NT2/D1 (cell line): ENCODE measurements at regions not wholly inside any gene's neighbourhood (a gene's known extent, or its start where the extent isn't known, plus 50 kb on each side); places are given as distances from the start of the nearest gene placed in this dataset.

Experiments
- DNase-seq: peaks from one replicate; pipeline ENCODE4 v3.0.0-alpha.2; 2011; ENCODE audit warnings: low read depth, low spot score
- H3K27me3 ChIP-seq: 2 replicates; pipeline ENCODE4 v1.6.0; 2011; ENCODE audit warnings: mild to moderate bottlenecking; ENCODE audit not compliant: insufficient read length, insufficient read depth
- H3K36me3 ChIP-seq: 2 replicates; pipeline ENCODE4 v1.6.1; 2011; ENCODE audit warnings: mild to moderate bottlenecking, low read length, mixed read lengths; ENCODE audit not compliant: insufficient read depth, insufficient read length
- H3K4me1 ChIP-seq: 2 replicates; pipeline ENCODE4 v1.5.1; 2011; ENCODE audit not compliant: insufficient read depth, insufficient read length
- H3K4me3 ChIP-seq: 2 replicates; pipeline ENCODE4 v1.5.1; 2011; ENCODE audit warnings: low read depth; ENCODE audit not compliant: insufficient read length
- H3K9ac ChIP-seq: 2 replicates; pipeline ENCODE4 v1.6.0; 2011; ENCODE audit warnings: low read depth; ENCODE audit not compliant: insufficient read length
- H3K9me3 ChIP-seq: 2 replicates; pipeline ENCODE4 v1.5.1; 2011; ENCODE audit warnings: mild to moderate bottlenecking, low read length; ENCODE audit not compliant: insufficient read depth
- SUZ12 ChIP-seq: IDR thresholded peaks from 2 replicates; pipeline ENCODE4 v1.6.1; 2011; ENCODE audit not compliant: insufficient read length, insufficient read depth; ENCODE audit errors: extremely low read depth
- YY1 ChIP-seq: IDR thresholded peaks from 2 replicates; pipeline ENCODE4 v1.6.1; 2011; ENCODE audit not compliant: insufficient read length, insufficient read depth
- ZNF274 ChIP-seq: IDR thresholded peaks from 2 replicates; pipeline ENCODE4 v1.6.1; 2011; ENCODE audit warnings: mild to moderate bottlenecking, low read depth, low read length

DNA sequence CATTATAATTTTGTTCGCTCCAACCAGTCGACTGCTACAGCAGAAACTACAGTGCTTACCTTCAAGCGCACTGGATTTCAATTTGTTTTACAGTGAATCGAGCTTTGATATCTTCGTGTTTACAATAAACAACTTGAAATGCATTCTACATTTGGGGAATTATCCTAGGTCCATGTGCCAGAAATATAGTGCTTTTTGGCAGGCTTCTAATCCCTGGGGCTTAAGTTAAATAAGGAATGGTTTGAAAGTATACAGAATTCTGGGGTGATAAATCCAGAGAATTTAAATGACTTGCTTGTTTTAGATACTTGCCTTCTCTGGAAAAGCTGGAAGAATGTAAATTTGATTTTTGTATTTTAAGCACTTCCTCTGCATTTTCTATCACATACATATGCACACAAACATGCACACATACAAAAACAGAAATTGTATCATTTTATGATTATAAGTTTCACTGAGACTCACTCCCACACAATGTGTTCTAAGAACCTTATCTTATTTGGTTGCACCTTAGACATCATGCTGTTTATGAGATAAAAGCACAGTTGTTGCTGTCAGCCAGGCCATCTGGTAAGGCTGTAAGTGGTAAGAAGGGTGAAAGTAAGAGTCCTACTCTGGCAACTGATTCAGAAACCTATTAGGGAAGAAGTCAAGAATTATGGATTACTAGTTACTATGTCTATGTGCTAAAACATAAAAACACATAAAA, 347.2 kb upstream of the KCND2 start:
- Histone ChIP-seq H3K36me3 (no peaks in the 10 kb centered on the region), H3K4me3 (no peak overlapping the region), H3K9ac (no peak overlapping the region), H3K9me3 (no peaks in the 10 kb centered on the region), H3K27me3 (no peaks in the 10 kb centered on the region), H3K4me1 (no peaks in the 10 kb centered on the region)
- no peak for DNase-seq
- TF ChIP-seq ZNF274 = no peak
- TF ChIP-seq YY1 = no peak
- no peak for TF ChIP-seq SUZ12

- no peak overlapping the region for H3K9ac ChIP-seq
- no peak overlapping the region for H3K4me3 ChIP-seq
- DNase-seq = no peak
- TF ChIP-seq SUZ12 (no peak), YY1 (no peak), ZNF274 (no peak)
- no peaks in the 10 kb centered on the region for H3K9me3 ChIP-seq
- no peaks in the 10 kb centered on the region for H3K4me1 ChIP-seq
- no peaks in the 10 kb centered on the region for H3K27me3 ChIP-seq
- H3K36me3 ChIP-seq = no peaks in the 10 kb centered on the region
Observed at GRCh38 chr7:119929891-119930290, 343.1 kb upstream of the KCND2 start.

GRCh38 chr7:119931230-119931824, 341.6 kb upstream of the KCND2 start:
- Histone ChIP-seq H3K9me3 (no peaks in the 10 kb centered on the region), H3K4me1 (no peaks in the 10 kb centered on the region), H3K4me3 (no peak overlapping the region), H3K27me3 (no peaks in the 10 kb centered on the region), H3K36me3 (no peaks in the 10 kb centered on the region), H3K9ac (no peak overlapping the region)
- TF ChIP-seq YY1 (no peak), SUZ12 (no peak), ZNF274 (no peak)
- DNase-seq = no peak

DNA sequence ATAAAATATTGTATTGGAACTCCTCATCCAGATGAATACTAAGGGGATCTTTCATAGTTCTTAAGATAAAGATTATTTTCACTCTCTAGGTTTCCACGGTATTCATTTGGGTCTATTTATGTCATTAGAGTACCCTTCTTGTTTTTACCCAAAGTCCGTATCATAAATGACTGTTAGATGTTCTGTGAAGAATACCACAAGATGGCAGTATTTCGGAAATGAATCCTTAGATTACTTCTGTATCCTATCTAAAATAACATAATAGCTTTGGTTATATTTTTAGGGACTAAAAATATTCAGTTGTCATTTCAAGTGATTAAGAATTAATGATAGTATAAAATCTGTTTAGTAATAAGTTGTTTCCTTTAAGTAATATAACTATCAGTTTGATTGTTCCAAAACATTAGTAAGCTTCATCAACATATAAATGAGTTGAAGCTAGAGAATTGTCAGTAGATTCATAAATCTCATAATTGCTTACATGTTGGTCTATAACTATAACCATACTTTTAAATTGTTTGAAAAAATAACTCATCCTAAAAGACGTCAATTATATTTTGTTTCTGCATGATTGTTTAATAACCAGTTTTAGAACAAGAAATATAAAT, 337.5 kb upstream of the KCND2 start:
- Histone ChIP-seq H3K36me3 (no peaks in the 10 kb centered on the region), H3K4me1 (no peaks in the 10 kb centered on the region), H3K9me3 (no peaks in the 10 kb centered on the region), H3K9ac (no peak overlapping the region), H3K4me3 (no peak overlapping the region), H3K27me3 (no peaks in the 10 kb centered on the region)
- TF ChIP-seq YY1 (no peak), ZNF274 (no peak), SUZ12 (no peak)
- DNase-seq = peak; percentile 8

- TF ChIP-seq ZNF274 (no peak), YY1 (no peak), SUZ12 (no peak)
- Histone ChIP-seq H3K4me3 (no peak overlapping the region), H3K9ac (no peak overlapping the region), H3K36me3 (no peaks in the 10 kb centered on the region), H3K4me1 (no peaks in the 10 kb centered on the region), H3K27me3 (no peaks in the 10 kb centered on the region), H3K9me3 (no peaks in the 10 kb centered on the region)
- no peak for DNase-seq
Observed at GRCh38 chr7:119936836-119937235, 336.1 kb upstream of the KCND2 start.

- H3K9me3 ChIP-seq = no peaks in the 10 kb centered on the region
- no peak for DNase-seq
- no peaks in the 10 kb centered on the region for H3K4me1 ChIP-seq
- no peaks in the 10 kb centered on the region for H3K27me3 ChIP-seq
- no peak overlapping the region for H3K9ac ChIP-seq
- TF ChIP-seq SUZ12 (no peak), YY1 (no peak)
- no peaks in the 10 kb centered on the region for H3K36me3 ChIP-seq
- no peak overlapping the region for H3K4me3 ChIP-seq
Observed at GRCh38 chr7:119937745-119938144, 335.2 kb upstream of the KCND2 start.

- H3K9ac ChIP-seq = no peak overlapping the region
Observed at GRCh38 chr7:119943942-119944600, 328.9 kb upstream of the KCND2 start.

More at GRCh38 chr7:119943942-119944600, 328.9 kb upstream of the KCND2 start:
- no peaks in the 10 kb centered on the region for H3K9me3 ChIP-seq
- no peak for DNase-seq
- no peaks in the 10 kb centered on the region for H3K36me3 ChIP-seq
- no peaks in the 10 kb centered on the region for H3K4me1 ChIP-seq
- H3K27me3 ChIP-seq = no peaks in the 10 kb centered on the region
- TF ChIP-seq ZNF274 (no peak), SUZ12 (no peak), YY1 (no peak)
- H3K4me3 ChIP-seq = no peak overlapping the region
